NCI-H146 treated with DMSO at 0.1 percent for 48 hours (cell line): ENCODE measurements at regions not wholly inside any gene's neighbourhood (a gene's known extent, or its start where the extent isn't known, plus 50 kb on each side); places are given as distances from the start of the nearest gene placed in this dataset.
"Not testable (repeated sequence)": the region's sequence is repeated elsewhere in the genome, so short reads cannot be mapped to it uniquely, and the experiment has no call there.

Experiments
- DNase-seq: peaks from one replicate; lab custom pipeline; 2025; ENCODE audit not compliant: unreplicated experiment; lab: John Stamatoyannopoulos, UW

- DNase-seq, result no peak
Observed at GRCh38 chr3:163504974-163505373, 1573.3 kb downstream of the SI start.

GRCh38 chr3:163499736-163500219, 1578.5 kb downstream of the SI start:
- not testable (repeated sequence) for DNase-seq

- not testable (repeated sequence) for DNase-seq
Observed at GRCh38 chr3:163498842-163499735, 1579.2 kb downstream of the SI start.

GRCh38 chr3:163491714-163492113, 1586.6 kb downstream of the SI start:
- no peak for DNase-seq

GRCh38 chr3:163490119-163490518, 1588.2 kb downstream of the SI start:
- DNase-seq, result no peak

GRCh38 chr3:163482695-163483094, 1595.6 kb downstream of the SI start:
- DNase-seq, result no peak

- no peak for DNase-seq
Observed at GRCh38 chr3:163481738-163482137, 1596.6 kb downstream of the SI start.

GRCh38 chr3:163476179-163476578, 1602.1 kb downstream of the SI start:
- DNase-seq, result no peak

GRCh38 chr3:163474766-163475165, 1603.5 kb downstream of the SI start:
- no peak for DNase-seq

- DNase-seq, result no peak
Observed at GRCh38 chr3:163468531-163469335, 1609.6 kb downstream of the SI start.

- no peak for DNase-seq
Observed at GRCh38 chr3:163462446-163462845, 1615.8 kb downstream of the SI start.

GRCh38 chr3:163450698-163451097, 1627.6 kb downstream of the SI start:
- no peak for DNase-seq

- DNase-seq, result no peak
Observed at GRCh38 chr3:163438760-163439159, 1639.5 kb downstream of the SI start.

GRCh38 chr3:163422671-163423070, 1655.6 kb downstream of the SI start:
- DNase-seq, result no peak

- no peak for DNase-seq
Observed at GRCh38 chr3:163391407-163392181, 1686.7 kb downstream of the SI start.

GRCh38 chr3:163384383-163384782, 1693.9 kb downstream of the SI start:
- no peak for DNase-seq

- DNase-seq, result no peak
Observed at GRCh38 chr3:163382183-163382582, 1696.1 kb downstream of the SI start.

GRCh38 chr3:163368168-163368567, 1710.1 kb downstream of the SI start:
- no peak for DNase-seq

GRCh38 chr3:163364717-163365116, 1713.6 kb downstream of the SI start:
- no peak for DNase-seq

GRCh38 chr3:163362151-163362550, 1716.1 kb downstream of the SI start:
- DNase-seq, result no peak

GRCh38 chr3:163361357-163361878, 1716.9 kb downstream of the SI start:
- not testable (repeated sequence) for DNase-seq
